Upper lobe of left lung (tissue), 4 donors: ENCODE measurements at regions not wholly inside any gene's neighbourhood (a gene's known extent, or its start where the extent isn't known, plus 50 kb on each side); places are given as distances from the start of the nearest gene placed in this dataset.

Experiments used
- CTCF ChIP-seq, 6 experiments: fragments of 450-650 bp in 4 of 6; fragments of 200-600 bp in 2 of 6; sonication (generic) in 2 of 6; IDR thresholded peaks; one replicate each; pipeline ENCODE4 v1.5.1; 2016 to 2019; ENCODE audit warnings: antibody characterized with exemption in 6 of 6
- EP300 ChIP-seq, 4 donors: sonication (generic); formaldehyde crosslinking; IDR thresholded peaks; one replicate each; pipeline ENCODE4 v1.5.1; 2017; ENCODE audit warnings: antibody characterized with exemption in 4 of 4, control low read depth in 2 of 4
- POLR2A ChIP-seq, 4 donors: fragments of 450-650 bp; IDR thresholded peaks; one replicate each; pipeline ENCODE4 v1.5.1; 2016 to 2017; ENCODE audit warnings: antibody characterized with exemption in 4 of 4, mild to moderate bottlenecking in 2 of 4

- no peak for TF ChIP-seq EP300 (IDR thresholded peaks at IDR 0.05)
- no peak for TF ChIP-seq CTCF (IDR thresholded peaks at IDR 0.05)
- no peak for TF ChIP-seq POLR2A (IDR thresholded peaks at IDR 0.05)
These were observed 177.8 kb downstream of the OGFRL1 start for GRCh38 chr6:71466362-71466761.
